HG03354 (cell line): ENCODE measurements at regions not wholly inside any gene's neighbourhood (a gene's known extent, or its start where the extent isn't known, plus 50 kb on each side); places are given as distances from the start of the nearest gene placed in this dataset.

Experiments used
- ATAC-seq: cut with Tn5 transposase; IDR thresholded peaks from one replicate; pipeline ENCODE4 v1.9.1; 2021; ENCODE audit warnings: mild to moderate bottlenecking; ENCODE audit not compliant: unreplicated experiment, poor library complexity, severe bottlenecking

GRCh38 chr5:77847814-77848290, 71.7 kb upstream of the TBCA start:
- ATAC-seq = no peak

GRCh38 chr5:77847129-77847460, 71.0 kb upstream of the TBCA start:
- no peak for ATAC-seq

- no peak for ATAC-seq
These were observed 70.4 kb upstream of the TBCA start for GRCh38 chr5:77846422-77847128.

GRCh38 chr5:77845324-77845646, 69.1 kb upstream of the TBCA start:
- no peak for ATAC-seq

- ATAC-seq = no peak
These were observed 68.6 kb upstream of the TBCA start for GRCh38 chr5:77844623-77845323.

- ATAC-seq = no peak
These were observed 68.2 kb upstream of the TBCA start for GRCh38 chr5:77844373-77844622.

GRCh38 chr5:77843570-77844372, 67.6 kb upstream of the TBCA start:
- no peak for ATAC-seq

- no peak for ATAC-seq
These were observed 66.1 kb upstream of the TBCA start for GRCh38 chr5:77842243-77842642.

- ATAC-seq = no peak
These were observed 65.5 kb upstream of the TBCA start for GRCh38 chr5:77841616-77842015.

GRCh38 chr5:77840930-77841329, 64.8 kb upstream of the TBCA start:
- no peak for ATAC-seq

GRCh38 chr5:77839691-77840090, 63.6 kb upstream of the TBCA start:
- ATAC-seq = no peak

- no peak for ATAC-seq
These were observed 56.8 kb upstream of the TBCA start for GRCh38 chr5:77832938-77833337.

GRCh38 chr5:77832166-77832770, 56.1 kb upstream of the TBCA start:
- ATAC-seq = no peak

GRCh38 chr5:77828445-77828844, 52.3 kb upstream of the TBCA start:
- ATAC-seq = no peak
